ENCODE measurements at regions not wholly inside any gene's neighbourhood (a gene's known extent, or its start where the extent isn't known, plus 50 kb on each side); places are given as distances from the start of the nearest gene placed in this dataset.

DNA sequence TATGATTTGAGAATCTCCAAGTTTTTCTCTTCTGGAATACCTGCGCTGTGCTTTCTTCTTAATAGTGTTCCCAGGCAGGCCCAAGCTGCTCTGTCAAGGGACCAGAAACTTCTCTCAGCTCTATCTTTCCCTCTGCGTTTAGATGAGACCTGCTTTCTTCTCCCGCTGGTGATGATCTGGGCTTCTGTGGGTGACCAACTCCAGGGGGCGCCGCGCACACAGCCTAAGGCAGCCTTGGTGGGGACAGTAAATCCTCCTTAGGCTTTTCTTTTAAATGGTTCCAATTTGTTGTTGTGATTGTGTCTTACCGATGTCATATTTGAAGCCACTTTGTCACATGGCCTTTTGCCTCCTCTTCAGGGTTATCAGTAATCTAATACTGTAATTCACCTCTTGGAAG lies 439.4 kb upstream of the KLF12 start:
- TF ChIP-seq, protein P1, sequence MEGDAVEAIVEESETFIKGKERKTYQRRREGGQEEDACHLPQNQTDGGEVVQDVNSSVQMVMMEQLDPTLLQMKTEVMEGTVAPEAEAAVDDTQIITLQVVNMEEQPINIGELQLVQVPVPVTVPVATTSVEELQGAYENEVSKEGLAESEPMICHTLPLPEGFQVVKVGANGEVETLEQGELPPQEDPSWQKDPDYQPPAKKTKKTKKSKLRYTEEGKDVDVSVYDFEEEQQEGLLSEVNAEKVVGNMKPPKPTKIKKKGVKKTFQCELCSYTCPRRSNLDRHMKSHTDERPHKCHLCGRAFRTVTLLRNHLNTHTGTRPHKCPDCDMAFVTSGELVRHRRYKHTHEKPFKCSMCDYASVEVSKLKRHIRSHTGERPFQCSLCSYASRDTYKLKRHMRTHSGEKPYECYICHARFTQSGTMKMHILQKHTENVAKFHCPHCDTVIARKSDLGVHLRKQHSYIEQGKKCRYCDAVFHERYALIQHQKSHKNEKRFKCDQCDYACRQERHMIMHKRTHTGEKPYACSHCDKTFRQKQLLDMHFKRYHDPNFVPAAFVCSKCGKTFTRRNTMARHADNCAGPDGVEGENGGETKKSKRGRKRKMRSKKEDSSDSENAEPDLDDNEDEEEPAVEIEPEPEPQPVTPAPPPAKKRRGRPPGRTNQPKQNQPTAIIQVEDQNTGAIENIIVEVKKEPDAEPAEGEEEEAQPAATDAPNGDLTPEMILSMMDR (IDR thresholded peaks at IDR 0.05; ENCODE audit: low read length): no peak
- TF ChIP-seq EZH2phosphoT487 (IDR thresholded peaks at IDR 0.05; ENCODE audit: low read length) (no peak), EZH2 (optimal IDR thresholded peaks at IDR 0.05; ENCODE audit: low read depth, low read length) (no peak)
- no peak for DNase-seq
- H3K27me3 ChIP-seq (replicated peaks; ENCODE audit: insufficient read depth, low read length): no peaks in the 10 kb centered on the region

DNA sequence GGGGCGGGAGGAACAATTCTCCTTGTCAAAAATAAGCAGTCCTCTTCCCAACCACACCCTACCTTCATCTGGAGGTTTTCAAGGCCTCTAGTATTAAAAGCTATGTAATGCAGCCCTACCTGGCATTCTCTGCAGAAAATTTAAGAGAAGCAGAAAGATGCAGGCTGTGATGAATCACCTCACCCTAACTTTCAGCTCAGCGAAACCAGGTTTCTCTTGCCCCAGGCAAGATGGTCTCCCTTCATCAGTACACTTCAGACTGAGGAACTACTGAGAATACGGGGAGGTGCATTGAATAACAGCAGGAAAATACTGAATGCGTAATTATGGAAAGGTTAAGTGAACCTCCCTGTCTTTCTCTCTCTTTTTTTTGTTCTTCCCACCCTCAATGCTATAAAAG lies 437.6 kb upstream of the KLF12 start:
- H3K27me3 ChIP-seq (replicated peaks; ENCODE audit: insufficient read depth, low read length): no peaks in the 10 kb centered on the region
- no peak overlapping the region for H3K27ac ChIP-seq (ENCODE audit: low read length)
- no peak for DNase-seq
- no peaks in the 10 kb centered on the region for H4K20me1 ChIP-seq (ENCODE audit: insufficient read depth, low read length)
- no peak overlapping the region for H3K4me3 ChIP-seq (ENCODE audit: low read length)
- H3K9ac ChIP-seq (ENCODE audit: low read length): no peak overlapping the region
- no peak overlapping the region for H2AFZ ChIP-seq (ENCODE audit: low read length)
- no peaks in the 10 kb centered on the region for H3K79me2 ChIP-seq (ENCODE audit: low read length)
- H3F3A ChIP-seq (ENCODE audit: insufficient read depth, low read length): no peaks in the 10 kb centered on the region
- no peak overlapping the region for H3K4me2 ChIP-seq (ENCODE audit: low read depth, low read length)
- no peak for TF ChIP-seq EZH2phosphoT487 (IDR thresholded peaks at IDR 0.05; ENCODE audit: low read length)
- TF ChIP-seq, protein P1 (IDR thresholded peaks at IDR 0.05; ENCODE audit: low read length): no peak
- H3K36me3 ChIP-seq (replicated peaks; ENCODE audit: insufficient read depth, low read length): no peaks in the 10 kb centered on the region
- no peaks in the 10 kb centered on the region for H3K9me2 ChIP-seq (replicated peaks; ENCODE audit: insufficient read depth, low read length)
- H3K9me3 ChIP-seq (replicated peaks; ENCODE audit: insufficient read depth, low read length): no peaks in the 10 kb centered on the region
- H3K4me1 ChIP-seq (ENCODE audit: low read length): no peaks in the 10 kb centered on the region

More for the DNA sequence above, 439.4 kb upstream of the KLF12 start:
- Histone ChIP-seq H4K20me1 (ENCODE audit: insufficient read depth, low read length) (no peaks in the 10 kb centered on the region), H3K4me2 (ENCODE audit: low read depth, low read length) (no peak overlapping the region), H3K4me1 (ENCODE audit: low read length) (no peaks in the 10 kb centered on the region), H3K79me2 (ENCODE audit: low read length) (no peaks in the 10 kb centered on the region), H3F3A (ENCODE audit: insufficient read depth, low read length) (no peaks in the 10 kb centered on the region), H3K9me3 (replicated peaks; ENCODE audit: insufficient read depth, low read length) (no peaks in the 10 kb centered on the region), H3K4me3 (ENCODE audit: low read length) (no peak overlapping the region), H3K27ac (ENCODE audit: low read length) (no peak overlapping the region), H3K9me2 (replicated peaks; ENCODE audit: insufficient read depth, low read length) (no peaks in the 10 kb centered on the region), H3K36me3 (replicated peaks; ENCODE audit: insufficient read depth, low read length) (no peaks in the 10 kb centered on the region), H3K9ac (ENCODE audit: low read length) (no peak overlapping the region), H2AFZ (ENCODE audit: low read length) (no peak overlapping the region)

DNA sequence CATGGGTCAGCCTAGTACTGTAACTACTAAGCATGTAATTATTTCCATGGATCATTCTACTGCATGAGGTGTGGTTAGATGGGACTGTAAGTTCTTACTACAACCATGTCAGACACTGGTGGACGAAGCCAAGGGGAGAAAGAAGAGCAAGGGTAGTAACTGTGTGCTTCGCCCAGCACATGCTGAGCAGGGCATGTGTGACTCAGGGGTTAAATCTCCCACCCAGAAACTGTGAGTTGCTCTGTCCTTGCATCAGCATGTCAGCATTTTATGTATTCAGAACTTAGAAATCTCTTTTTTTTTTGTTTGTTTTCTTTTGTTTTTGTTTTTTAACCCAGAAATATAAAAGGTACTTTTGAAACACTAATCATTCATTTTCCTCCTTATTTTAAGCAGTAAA lies 436.6 kb upstream of the KLF12 start:
- Histone ChIP-seq H2AFZ (ENCODE audit: low read length) (no peak overlapping the region), H3K4me2 (ENCODE audit: low read depth, low read length) (no peak overlapping the region), H3K4me3 (ENCODE audit: low read length) (no peak overlapping the region), H3K27ac (ENCODE audit: low read length) (no peak overlapping the region), H3K4me1 (ENCODE audit: low read length) (no peaks in the 10 kb centered on the region), H3K9me3 (replicated peaks; ENCODE audit: insufficient read depth, low read length) (no peaks in the 10 kb centered on the region), H3K79me2 (ENCODE audit: low read length) (no peaks in the 10 kb centered on the region), H3K36me3 (replicated peaks; ENCODE audit: insufficient read depth, low read length) (no peaks in the 10 kb centered on the region), H3K9ac (ENCODE audit: low read length) (no peak overlapping the region), H3K27me3 (replicated peaks; ENCODE audit: insufficient read depth, low read length) (no peaks in the 10 kb centered on the region), H3K9me2 (replicated peaks; ENCODE audit: insufficient read depth, low read length) (no peaks in the 10 kb centered on the region), H3F3A (ENCODE audit: insufficient read depth, low read length) (no peaks in the 10 kb centered on the region), H4K20me1 (ENCODE audit: insufficient read depth, low read length) (no peaks in the 10 kb centered on the region)
- TF ChIP-seq, protein P1 (IDR thresholded peaks at IDR 0.05; ENCODE audit: low read length): no peak
- TF ChIP-seq EZH2 (optimal IDR thresholded peaks at IDR 0.05; ENCODE audit: low read depth, low read length) (no peak), EZH2phosphoT487 (IDR thresholded peaks at IDR 0.05; ENCODE audit: low read length) (no peak)
- DNase-seq: no peak
